GM12878 (cell line): ENCODE measurements at regions not wholly inside any gene's neighbourhood (a gene's known extent, or its start where the extent isn't known, plus 50 kb on each side); places are given as distances from the start of the nearest gene placed in this dataset.

Experiments
- ATAC-seq: fragments of 200-7000 bp; cut with Tn5 transposase; 3 replicates; pipeline ENCODE4 v1.9.1; 2020; ENCODE audit warnings: mild to moderate bottlenecking, moderate library complexity
- BruUV-seq: library from RNA; stranded (reverse); fragments of 400-500 nt; replicated peaks from 2 replicates; lab custom pipeline; 2021; lab: Mats Ljungman, UMichigan
- CTCF ChIA-PET: fragments of 300-600 bp; sonication (Branson Sonifier 250); formaldehyde crosslinking; extraction: SDS; loops from one replicate; lab custom pipeline; 2021; ENCODE audit warnings: inconsistent platforms; lab: Yijun Ruan, JAX
- POLR2A ChIA-PET: fragments of 350-600 bp; formaldehyde crosslinking; extraction: SDS; loops from one replicate; lab custom pipeline; 2021; ENCODE audit warnings: inconsistent platforms; lab: Charles Lee
- RAD21 ChIA-PET: fragments of 300-600 bp; sonication (Branson Sonifier 250); formaldehyde crosslinking; loops from one replicate; lab custom pipeline; 2023; ENCODE audit warnings: antibody characterized with exemption; ENCODE audit not compliant: unreplicated experiment; lab: Charles Lee
- SMC1A ChIA-PET: fragments of 300-600 bp; sonication (Branson Sonifier 250); formaldehyde crosslinking; loops from one replicate; lab custom pipeline; 2023; ENCODE audit not compliant: unreplicated experiment, uncharacterized antibody; lab: Charles Lee
- DNase-seq: peaks from one replicate; pipeline ENCODE4 v3.0.0-alpha.2; 2011; ENCODE audit warnings: low read depth, low spot score
- FAIRE-seq: peaks from 3 replicates; lab custom pipeline; 2011; peaks lifted over from hg19 to GRCh38; lab: Jason Lieb, UNC
- H2AFZ ChIP-seq: 2 replicates; pipeline ENCODE4 v1.6.0; 2011; ENCODE audit warnings: low read depth, low read length, control low read depth; ENCODE audit not compliant: control insufficient read depth
- H3K27ac ChIP-seq: 2 replicates; pipeline ENCODE4 v1.5.1; 2011; ENCODE audit warnings: control low read depth; ENCODE audit not compliant: control insufficient read depth, insufficient read depth
- H3K27me3 ChIP-seq, 2 experiments: replicated peaks in 1 of 2; 2 replicates each; pipeline versions ENCODE4 v1.6.0 to v1.6.1; 2011; ENCODE audit warnings: low read length in 1 of 2; ENCODE audit not compliant: control insufficient read depth in 2 of 2, insufficient read depth in 2 of 2
- H3K36me3 ChIP-seq, 2 experiments: 2 replicates each; pipeline ENCODE4 v1.5.1; 2011; ENCODE audit warnings: low read length in 1 of 2; ENCODE audit not compliant: control insufficient read depth in 2 of 2, insufficient read depth in 2 of 2
- H3K4me1 ChIP-seq: 2 replicates; pipeline ENCODE4 v1.6.1; 2011; ENCODE audit warnings: mild to moderate bottlenecking, low read length, moderate library complexity, mixed read lengths; ENCODE audit not compliant: control insufficient read depth, insufficient read depth
- H3K4me2 ChIP-seq: 2 replicates; pipeline ENCODE4 v1.6.0; 2011; ENCODE audit warnings: control low read depth; ENCODE audit not compliant: control insufficient read depth, insufficient read depth
- H3K4me3 ChIP-seq: fragments of 200-600 bp; sonication (generic); 2 replicates; pipeline ENCODE4 v1.5.1; 2016
- H3K79me2 ChIP-seq: 2 replicates; pipeline ENCODE4 v1.6.0; 2011; ENCODE audit warnings: low read length; ENCODE audit not compliant: control insufficient read depth, insufficient read depth
- H3K9ac ChIP-seq: 2 replicates; pipeline ENCODE4 v1.8.0; 2011; ENCODE audit warnings: low read length, control low read depth, mixed read lengths; ENCODE audit not compliant: control insufficient read depth, insufficient read depth
- H3K9me3 ChIP-seq: replicated peaks from 3 replicates; pipeline ENCODE4 v1.5.1; 2011; ENCODE audit warnings: mild to moderate bottlenecking, low read length; ENCODE audit not compliant: control insufficient read depth, insufficient read depth
- H4K20me1 ChIP-seq: 2 replicates; pipeline ENCODE4 v1.6.0; 2011; ENCODE audit not compliant: control insufficient read depth, insufficient read depth
- E2F8 ChIP-seq: fragments of 450-650 bp; IDR thresholded peaks from 2 replicates; pipeline ENCODE4 v1.6.1; 2018; ENCODE audit warnings: mild to moderate bottlenecking, low read depth, moderate library complexity; ENCODE audit not compliant: partially characterized antibody
- ESRRA ChIP-seq: IDR thresholded peaks from 2 replicates; pipeline ENCODE4 v1.6.1; 2012; ENCODE audit warnings: mild to moderate bottlenecking, low read length, improper control_type of control experiment
- FOXK2 ChIP-seq: fragments of 450-650 bp; IDR thresholded peaks from 2 replicates; pipeline ENCODE4 v1.6.1; 2017; ENCODE audit warnings: mild to moderate bottlenecking, moderate library complexity
- GABPA ChIP-seq: IDR thresholded peaks from 2 replicates; pipeline ENCODE4 v1.6.1; 2014; ENCODE audit warnings: antibody characterized with exemption, low read depth, mild to moderate bottlenecking, inconsistent platforms
- HCFC1 ChIP-seq: fragments of 150-350 bp; IDR thresholded peaks from 2 replicates; pipeline ENCODE4 v1.6.1; 2014; ENCODE audit warnings: low read length
- MXI1 ChIP-seq: fragments of 150-350 bp; IDR thresholded peaks from 2 replicates; pipeline ENCODE4 v1.6.1; 2011; ENCODE audit warnings: low read depth, mild to moderate bottlenecking, inconsistent platforms, low read length, improper control_type of control experiment
- NRF1 ChIP-seq: conservative IDR thresholded peaks from 2 replicates; pipeline ENCODE4 v1.6.1; 2011; ENCODE audit warnings: mild to moderate bottlenecking, low read depth, low read length, improper control_type of control experiment
- SIX5 ChIP-seq: IDR thresholded peaks from 2 replicates; pipeline ENCODE4 v1.6.1; 2011; ENCODE audit warnings: mild to moderate bottlenecking, low read depth, low read length, moderate library complexity; ENCODE audit not compliant: severe bottlenecking
- SREBF1 ChIP-seq: IDR thresholded peaks from 2 replicates; pipeline ENCODE4 v1.6.1; 2012; ENCODE audit warnings: mild to moderate bottlenecking, low read length
- STAT3 ChIP-seq: IDR thresholded peaks from 2 replicates; pipeline ENCODE4 v1.6.1; 2011; ENCODE audit warnings: low read depth, low read length, improper control_type of control experiment
- SUPT20H ChIP-seq: IDR thresholded peaks from 2 replicates; pipeline ENCODE4 v1.6.1; 2011; ENCODE audit warnings: low read depth, mild to moderate bottlenecking, low read length, moderate library complexity, borderline replicate concordance; ENCODE audit not compliant: control insufficient read depth
- TCF3 ChIP-seq: IDR thresholded peaks from 2 replicates; pipeline ENCODE4 v1.6.1; 2012; ENCODE audit warnings: low read depth, mild to moderate bottlenecking, low read length, borderline replicate concordance; ENCODE audit not compliant: insufficient read depth
- YBX1 ChIP-seq: fragments of 450-650 bp; IDR thresholded peaks from 2 replicates; pipeline ENCODE4 v1.6.1; 2016; ENCODE audit warnings: antibody characterized with exemption
- ZNF274 ChIP-seq: IDR thresholded peaks from one replicate; pipeline ENCODE4 v1.8.0; 2011; ENCODE audit not compliant: insufficient read length, insufficient read depth
- WGBS: methylation state at CpG from one replicate; pipeline ENCODE4 v1.1.6; 2016; ENCODE audit warnings: low lambda C conversion rate; ENCODE audit not compliant: insufficient replicate concordance, insufficient coverage; ENCODE audit errors: missing lambda C conversion rate; 5-methylcytosine and 5-hydroxymethylcytosine counted together
- in situ Hi-C: fragments of 300-500 bp; cut with MboI; formaldehyde crosslinking; loops from 9 replicates; pipeline ENCODE4 v1.14.3; 2018; ENCODE audit warnings: mixed read lengths
- intact Hi-C: fragments of 100-400 bp; cut with micrococcal nuclease; formaldehyde crosslinking; loops from one replicate; pipeline ENCODE4 v1.14.2; 2022; ENCODE audit not compliant: unreplicated experiment
- TF ChIP-seq, protein P1 (sequence below): IDR thresholded peaks from 2 replicates; pipeline ENCODE4 v1.6.1; 2012; ENCODE audit warnings: low read depth, low read length, improper control_type of control experiment

- TF ChIP-seq, protein P1, sequence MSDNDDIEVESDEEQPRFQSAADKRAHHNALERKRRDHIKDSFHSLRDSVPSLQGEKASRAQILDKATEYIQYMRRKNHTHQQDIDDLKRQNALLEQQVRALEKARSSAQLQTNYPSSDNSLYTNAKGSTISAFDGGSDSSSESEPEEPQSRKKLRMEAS: no peak
- TF ChIP-seq GABPA: no peak
These were observed 65.3 kb upstream of the ARID5B start (continued) for GRCh38 chr10:61835946-61836887.

DNA sequence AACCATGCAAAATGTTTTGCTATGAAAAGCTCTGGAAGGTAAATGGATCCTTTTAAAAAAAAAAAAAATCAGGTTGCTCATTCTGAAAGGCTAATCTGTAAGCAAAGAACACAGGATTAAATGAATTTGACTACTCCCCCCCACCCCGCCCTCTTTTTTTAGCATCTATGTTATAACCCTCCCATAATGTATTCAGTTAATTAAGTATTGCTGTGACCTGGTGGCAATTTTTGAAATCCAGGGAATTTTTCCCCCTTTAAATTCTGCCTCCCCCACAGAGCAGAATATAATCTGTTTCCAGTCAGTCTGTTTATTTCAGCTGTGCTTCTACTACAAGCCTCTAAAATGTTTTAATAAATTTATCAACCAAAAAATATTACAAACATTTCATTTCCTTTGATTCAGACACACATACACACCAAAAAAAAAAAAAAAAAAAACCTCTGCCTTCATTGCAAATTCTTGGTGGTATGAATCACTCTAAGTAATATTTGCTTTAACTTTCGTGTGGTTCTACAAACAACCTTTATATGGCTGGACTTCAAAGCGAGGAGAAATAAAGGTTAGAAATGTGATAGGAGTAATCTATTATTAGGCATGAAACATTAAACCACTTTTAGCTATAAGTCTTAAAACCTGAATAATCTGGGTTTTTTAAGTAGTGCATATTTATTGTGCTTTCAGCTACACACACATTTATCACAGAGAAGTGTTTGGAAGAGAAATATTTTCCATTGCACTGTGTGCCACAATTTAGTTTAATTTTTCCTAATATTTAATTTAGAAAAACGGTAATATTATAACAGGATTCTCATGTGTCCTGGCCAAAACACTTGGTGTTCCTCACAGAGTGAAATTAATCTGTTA lies 64.4 kb upstream of the ARID5B start:
- ChIA-PET POLR2A (interaction anchor here (0.6 kb wide), 1 partner anchor 22 kb away, joined by 3 read pairs; no protein-coding TSS in a partner anchor), CTCF (interaction anchor here (0.9 to 2.9 kb wide), 5 partner anchors 12 to 1020 kb away, joined by 3 to 16 read pairs (median 4); no protein-coding TSS in a partner anchor), RAD21 (interaction anchor here (1.0 to 1.1 kb wide), 2 partner anchors 86 to 1020 kb away, joined by 3 to 7 read pairs; no protein-coding TSS in a partner anchor), SMC1A (no interaction called here)
- FAIRE-seq (no peak), ATAC-seq (no peak), DNase-seq (no peak)
- Histone ChIP-seq H3K27ac (no peak overlapping the region), H3K4me1 (no peaks in the 10 kb centered on the region), H3K9ac (no peak overlapping the region), H3K4me2 (no peak overlapping the region), H3K9me3 (no peaks in the 10 kb centered on the region), H3K79me2 (no peaks in the 10 kb centered on the region), H3K4me3 (no peak overlapping the region), H3K27me3 (no peaks in the 10 kb centered on the region), H2AFZ (no peak overlapping the region), H3K36me3 (no peaks in the 10 kb centered on the region), H4K20me1 (no peaks in the 10 kb centered on the region)
- in situ Hi-C loops (loop anchor here (25.0 kb wide), 2 partner anchors 700 to 1025 kb away; no protein-coding TSS in a partner anchor), intact Hi-C loops (loop anchor here (5.0 to 10.0 kb wide), 2 partner anchors 695 to 1022 kb away; no protein-coding TSS in a partner anchor)
- no TSS peak for BruUV-seq
- WGBS: 60% methylated on average over 4 of the region's 4 CpGs
- TF ChIP-seq MXI1 (no peak), SIX5 (no peak), SREBF1 (no peak), SUPT20H (no peak), HCFC1 (no peak), ESRRA (no peak), FOXK2 (no peak), ZNF274 (no peak), YBX1 (no peak), TCF3 (no peak), E2F8 (no peak), NRF1 (no peak), STAT3 (no peak)
